ENCODE measurements at regions not wholly inside any gene's neighbourhood (a gene's known extent, or its start where the extent isn't known, plus 50 kb on each side); places are given as distances from the start of the nearest gene placed in this dataset.

DNA sequence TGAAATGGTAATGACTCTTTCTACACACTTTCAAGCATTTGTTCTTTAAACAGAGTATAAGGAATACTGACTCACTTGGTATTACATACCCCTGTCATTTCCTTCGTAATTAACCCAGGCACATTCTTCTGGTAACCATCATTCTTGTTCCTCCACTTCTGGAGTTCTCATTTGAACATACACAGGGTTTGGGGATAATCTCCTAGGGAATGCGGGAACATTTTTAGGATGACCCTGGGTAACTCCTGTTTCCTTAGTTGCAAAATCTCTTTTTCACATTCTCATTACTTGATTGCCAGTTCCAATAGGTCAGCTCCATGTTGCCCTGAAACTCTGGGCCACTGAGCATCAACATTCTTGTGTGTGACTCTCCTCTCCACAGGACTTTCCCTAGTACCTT, 51.5 kb upstream of the E2F3 start:
- TF ChIP-seq CTCF (IDR thresholded peaks at IDR 0.05) (no peak), POLR2A (IDR thresholded peaks at IDR 0.05) (no peak)

All from tibial nerve (tissue), 3 donors.